BE2C (cell line): ENCODE measurements at regions not wholly inside any gene's neighbourhood (a gene's known extent, or its start where the extent isn't known, plus 50 kb on each side); places are given as distances from the start of the nearest gene placed in this dataset.

Experiments used
- DNase-seq: peaks from one replicate; pipeline ENCODE4 v3.0.0-alpha.2; 2020
- H3K27me3 ChIP-seq: fragments of 250-450 bp; sonication (Bioruptor Pico); 2 replicates; pipeline ENCODE4 v1.5.1; 2020; ENCODE audit warnings: mild to moderate bottlenecking
- H3K36me3 ChIP-seq: fragments of 250-450 bp; sonication (Bioruptor Pico); 2 replicates; pipeline ENCODE4 v1.5.1; 2020; ENCODE audit warnings: mild to moderate bottlenecking
- H3K4me1 ChIP-seq: fragments of 250-450 bp; sonication (Bioruptor Pico); 2 replicates; pipeline ENCODE4 v1.5.1; 2020
- H3K4me3 ChIP-seq: 2 replicates; pipeline ENCODE4 v1.5.1; 2011; ENCODE audit warnings: low read depth, low read length
- H3K9me3 ChIP-seq: fragments of 250-450 bp; sonication (Bioruptor Pico); 2 replicates; pipeline ENCODE4 v1.5.1; 2020
- CTCF ChIP-seq: IDR thresholded peaks from 2 replicates; pipeline ENCODE4 v1.5.1; 2012; ENCODE audit warnings: mild to moderate bottlenecking, low read depth, low read length

- no peak for DNase-seq
These were observed 293.5 kb downstream of the MN1 start for GRCh38 chr22:27507935-27508526.

GRCh38 chr22:27509132-27509920, 292.2 kb downstream of the MN1 start:
- Histone ChIP-seq H3K4me3 (no peak overlapping the region), H3K27me3 (no peaks in the 10 kb centered on the region), H3K36me3 (no peaks in the 10 kb centered on the region), H3K9me3 (no peaks in the 10 kb centered on the region; the same call in 1 of the 2 replicates), H3K4me1 (no peaks in the 10 kb centered on the region)
- DNase-seq, result no peak
- no peak for TF ChIP-seq CTCF

More at GRCh38 chr22:27507935-27508526, 293.5 kb downstream of the MN1 start:
- Histone ChIP-seq H3K36me3 (no peaks in the 10 kb centered on the region), H3K4me3 (no peak overlapping the region), H3K9me3 (no peaks in the 10 kb centered on the region; the same call in 1 of the 2 replicates), H3K4me1 (no peaks in the 10 kb centered on the region), H3K27me3 (no peaks in the 10 kb centered on the region)
- no peak for TF ChIP-seq CTCF

GRCh38 chr22:27510024-27510423, 291.5 kb downstream of the MN1 start:
- H3K4me1 ChIP-seq, result no peaks in the 10 kb centered on the region
- H3K9me3 ChIP-seq, result no peaks in the 10 kb centered on the region; the same call in 1 of the 2 replicates
- TF ChIP-seq CTCF, result no peak
- DNase-seq, result no peak
- H3K36me3 ChIP-seq, result no peaks in the 10 kb centered on the region
- no peaks in the 10 kb centered on the region for H3K27me3 ChIP-seq
- H3K4me3 ChIP-seq, result no peak overlapping the region

- no peak overlapping the region for H3K4me3 ChIP-seq
- DNase-seq, result no peak
- TF ChIP-seq CTCF, result no peak
- no peaks in the 10 kb centered on the region for H3K4me1 ChIP-seq
- no peaks in the 10 kb centered on the region for H3K9me3 ChIP-seq
- no peaks in the 10 kb centered on the region for H3K27me3 ChIP-seq
- H3K36me3 ChIP-seq, result no peaks in the 10 kb centered on the region
These were observed 289.2 kb downstream of the MN1 start for GRCh38 chr22:27512283-27512761.

GRCh38 chr22:27513021-27513420, 288.5 kb downstream of the MN1 start:
- no peaks in the 10 kb centered on the region for H3K4me1 ChIP-seq
- no peaks in the 10 kb centered on the region for H3K27me3 ChIP-seq
- DNase-seq, result no peak
- H3K36me3 ChIP-seq, result no peaks in the 10 kb centered on the region
- TF ChIP-seq CTCF, result no peak
- no peak overlapping the region for H3K4me3 ChIP-seq
- no peaks in the 10 kb centered on the region for H3K9me3 ChIP-seq
